ENCODE measurements at regions not wholly inside any gene's neighbourhood (a gene's known extent, or its start where the extent isn't known, plus 50 kb on each side); places are given as distances from the start of the nearest gene placed in this dataset.
"Not testable (repeated sequence)": the region's sequence is repeated elsewhere in the genome, so short reads cannot be mapped to it uniquely, and the experiment has no call there.

DNA sequence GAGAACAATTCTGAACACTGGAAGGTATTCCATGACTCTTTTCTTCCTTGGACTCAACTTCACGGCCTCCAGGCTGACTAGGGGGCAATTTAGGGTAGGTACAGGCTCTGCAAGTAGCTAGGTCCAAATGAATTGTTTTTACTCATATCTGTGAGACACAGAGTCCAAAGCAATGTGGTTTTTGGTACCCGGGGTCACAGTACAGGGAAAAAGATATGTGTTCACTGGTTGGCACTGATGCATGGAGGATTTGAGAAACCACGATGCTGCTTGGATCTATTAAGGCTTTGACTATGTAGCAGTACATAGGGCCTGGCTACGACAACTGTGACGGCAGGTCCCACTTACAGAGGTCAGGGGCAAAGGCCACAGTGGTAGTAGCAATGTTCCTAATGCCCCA, 200.6 kb downstream of the DUSP10 start:
- DNase-seq = no peak

- peak; percentile 32 for DNase-seq
Observed at GRCh38 chr1:221543529-221544120, 198.3 kb downstream of the DUSP10 start.

DNA sequence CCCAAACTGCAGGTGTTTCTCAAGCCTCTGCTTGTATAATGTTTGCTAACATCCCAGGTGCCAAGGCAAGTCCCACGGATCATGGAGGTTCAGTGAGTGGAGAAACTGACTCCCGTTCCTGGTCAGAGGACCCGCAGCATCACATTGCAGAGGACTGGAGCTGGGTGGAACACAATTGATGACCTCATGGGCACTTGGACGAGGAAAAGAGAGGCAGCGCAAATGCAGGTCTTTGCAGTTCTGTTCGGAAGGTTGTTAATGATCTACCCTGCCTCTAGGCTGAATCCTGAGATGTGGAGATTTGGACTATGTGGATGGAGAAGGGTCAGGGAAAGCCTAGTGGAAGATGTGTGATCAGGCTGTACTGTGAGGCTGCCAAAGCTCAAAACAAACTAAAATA, 192.9 kb downstream of the DUSP10 start:
- no peak for DNase-seq

DNA sequence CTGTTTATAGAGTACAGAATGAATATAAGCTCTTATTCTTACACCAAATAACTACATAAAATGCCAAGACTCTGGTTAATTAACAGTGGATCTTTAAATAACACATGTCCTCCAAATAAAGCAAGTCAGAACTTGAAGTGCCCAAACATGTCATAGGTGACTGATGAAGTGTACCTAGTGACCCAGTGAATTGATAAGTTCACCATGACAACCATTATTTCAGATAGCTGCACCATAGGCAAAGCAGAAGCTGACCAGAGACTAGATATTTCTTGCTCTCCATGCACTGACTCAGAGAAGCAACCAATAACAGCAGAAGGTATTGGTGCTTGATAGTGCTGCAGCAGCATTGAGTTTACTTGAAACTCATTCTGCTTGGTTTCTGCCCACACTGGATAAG, 192.1 kb downstream of the DUSP10 start:
- DNase-seq = no peak

DNA sequence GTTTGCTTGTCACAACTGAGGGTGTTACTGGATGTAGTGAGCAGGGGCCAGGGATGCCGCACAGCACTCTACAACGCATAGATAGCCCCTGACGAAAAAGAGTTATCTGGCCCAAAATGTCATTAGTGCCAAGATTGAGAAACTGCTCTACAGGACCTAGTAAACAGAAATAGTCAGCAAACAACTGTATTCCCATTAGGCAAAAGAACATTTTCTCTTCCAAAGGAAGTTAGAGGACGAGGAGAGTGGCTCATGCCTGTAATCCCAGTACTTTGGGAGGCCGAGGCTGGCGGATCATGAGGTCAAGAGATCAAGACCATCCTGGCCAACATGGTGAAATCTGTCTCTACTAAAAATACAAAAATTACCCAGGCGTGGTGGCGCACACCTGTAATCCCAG, 189.1 kb downstream of the DUSP10 start:
- DNase-seq = not testable (repeated sequence)

- DNase-seq = no peak
Observed at GRCh38 chr1:221555689-221556433, 186.0 kb downstream of the DUSP10 start.

DNA sequence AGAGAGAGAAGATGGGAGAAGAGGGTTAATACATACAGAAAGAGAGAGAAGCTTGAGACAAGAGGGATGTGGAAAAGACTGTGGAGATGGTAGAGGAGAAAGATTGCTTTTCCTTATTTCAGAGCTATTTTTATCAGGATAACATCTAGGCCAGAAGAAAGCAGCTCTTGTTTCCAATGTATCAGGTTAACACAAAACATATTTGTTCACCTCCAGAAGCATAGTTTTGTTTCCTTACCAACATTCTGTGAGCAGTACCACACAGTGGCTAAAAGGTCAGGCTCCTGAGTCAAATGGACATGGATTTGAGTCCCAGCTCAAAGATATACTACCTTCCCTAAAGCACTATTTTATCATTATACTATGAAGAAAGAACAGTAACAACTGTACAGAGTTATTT, 185.5 kb downstream of the DUSP10 start:
- no peak for DNase-seq

GRCh38 chr1:221557013-221557412, 184.9 kb downstream of the DUSP10 start:
- DNase-seq = peak; percentile 34

DNA sequence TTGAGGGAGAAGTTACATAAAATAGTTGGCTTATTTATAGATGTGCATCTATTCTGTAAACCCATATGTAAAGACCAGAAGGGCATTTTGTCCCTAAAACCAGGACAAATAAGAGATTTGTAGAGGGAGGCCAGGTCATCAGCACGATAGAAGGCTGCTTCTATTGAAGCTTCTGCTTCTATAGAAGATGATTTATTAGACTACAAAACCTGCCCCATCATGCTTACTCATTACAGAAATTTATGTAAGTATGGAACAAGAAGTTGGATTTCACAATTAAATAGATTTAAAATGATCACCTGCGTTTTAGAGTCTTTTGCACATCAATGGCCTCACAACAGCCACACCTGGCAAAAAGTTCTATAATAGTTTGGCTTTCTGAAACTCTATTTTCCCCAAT, 183.5 kb downstream of the DUSP10 start:
- DNase-seq = no peak

GRCh38 chr1:221559911-221560310, 182.0 kb downstream of the DUSP10 start:
- no peak for DNase-seq

GRCh38 chr1:221562542-221563475, 179.1 kb downstream of the DUSP10 start:
- DNase-seq = no peak

- no peak for DNase-seq
Observed at GRCh38 chr1:221563476-221563921, 178.4 kb downstream of the DUSP10 start.

DNA sequence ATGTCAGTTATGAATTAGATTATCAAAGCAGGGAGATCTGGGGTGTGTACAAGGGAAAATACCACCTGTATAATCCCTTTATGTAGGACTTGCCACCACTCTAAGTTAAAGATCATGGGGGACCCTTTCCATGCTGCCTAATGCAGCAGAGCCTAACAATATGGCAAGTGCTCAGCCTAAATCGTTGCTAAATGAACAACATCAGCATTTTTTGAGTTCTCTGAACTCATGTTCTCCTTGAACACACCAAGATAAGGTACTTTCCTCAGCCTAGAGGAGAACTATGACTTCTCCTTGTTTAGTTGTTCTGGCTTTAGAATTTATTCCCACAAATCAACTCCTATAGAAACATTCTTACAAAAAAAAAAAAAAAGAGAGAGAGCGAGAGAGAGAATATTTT, 177.0 kb downstream of the DUSP10 start:
- no peak for DNase-seq

DNA sequence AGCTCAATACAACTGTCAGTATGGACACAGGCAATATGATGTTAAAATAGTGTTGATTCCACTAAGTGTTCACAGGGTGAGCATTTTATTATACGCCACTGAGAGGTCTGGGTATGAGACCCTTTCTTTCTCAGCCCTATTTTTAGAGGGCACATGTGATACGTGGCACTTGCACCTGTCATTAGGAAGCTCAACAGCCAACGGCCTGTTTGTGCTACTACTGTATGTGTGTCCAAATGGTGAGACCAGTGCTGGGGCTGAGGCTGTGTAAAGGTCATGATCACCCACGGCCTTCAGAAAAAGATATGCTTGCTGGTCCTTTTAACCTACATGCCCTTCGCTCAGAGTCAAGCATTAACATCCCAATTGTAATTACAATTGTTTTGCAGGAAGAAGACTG, 176.2 kb downstream of the DUSP10 start:
- no peak for DNase-seq

GRCh38 chr1:221567859-221568507, 173.9 kb downstream of the DUSP10 start:
- no peak for DNase-seq

DNA sequence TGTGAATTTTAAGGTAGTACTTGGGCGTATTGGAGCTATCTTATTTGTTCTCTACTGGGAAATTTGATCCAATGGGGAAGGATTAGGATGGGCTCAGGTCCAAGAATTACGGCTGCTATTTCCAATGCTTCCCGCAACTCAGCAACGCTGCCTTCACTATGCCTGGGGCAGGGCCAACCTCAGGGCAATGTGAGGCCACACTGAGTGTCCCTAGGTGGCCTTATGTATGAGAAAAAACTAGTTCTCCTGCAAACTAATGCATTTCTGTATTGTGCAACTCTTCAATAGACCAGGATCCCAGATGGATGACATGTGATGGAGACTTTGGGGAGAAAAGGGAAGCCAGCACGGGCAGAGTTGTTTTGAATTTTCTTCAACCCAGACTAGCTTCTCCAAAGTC, 168.1 kb downstream of the DUSP10 start:
- no peak for DNase-seq

DNA sequence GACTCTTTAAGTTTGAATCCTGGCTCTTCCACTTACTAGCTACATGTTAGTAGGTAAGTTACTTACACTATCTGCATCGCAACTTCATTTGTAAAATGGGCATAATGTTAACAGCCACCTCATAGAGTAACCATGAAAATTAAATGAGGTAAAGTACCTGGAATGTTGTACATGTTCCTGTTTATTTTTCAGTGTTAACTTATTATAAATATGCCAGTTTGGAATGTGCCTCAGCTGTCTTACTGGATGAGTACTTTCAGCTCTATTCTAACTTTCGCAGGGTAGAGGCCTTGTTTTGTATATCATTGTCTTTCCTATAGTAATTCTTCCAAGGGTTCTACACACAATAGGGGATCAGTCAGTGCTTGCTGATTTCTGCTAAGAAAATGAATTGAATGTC, 167.4 kb downstream of the DUSP10 start:
- DNase-seq = peak; percentile 18

- peak; percentile 26 for DNase-seq
Observed at GRCh38 chr1:221575605-221576004, 166.3 kb downstream of the DUSP10 start.

GRCh38 chr1:221576268-221576667, 165.6 kb downstream of the DUSP10 start:
- DNase-seq = peak; percentile 60

- DNase-seq = peak; percentile 36
Observed at GRCh38 chr1:221583465-221583864, 158.4 kb downstream of the DUSP10 start.

DNA sequence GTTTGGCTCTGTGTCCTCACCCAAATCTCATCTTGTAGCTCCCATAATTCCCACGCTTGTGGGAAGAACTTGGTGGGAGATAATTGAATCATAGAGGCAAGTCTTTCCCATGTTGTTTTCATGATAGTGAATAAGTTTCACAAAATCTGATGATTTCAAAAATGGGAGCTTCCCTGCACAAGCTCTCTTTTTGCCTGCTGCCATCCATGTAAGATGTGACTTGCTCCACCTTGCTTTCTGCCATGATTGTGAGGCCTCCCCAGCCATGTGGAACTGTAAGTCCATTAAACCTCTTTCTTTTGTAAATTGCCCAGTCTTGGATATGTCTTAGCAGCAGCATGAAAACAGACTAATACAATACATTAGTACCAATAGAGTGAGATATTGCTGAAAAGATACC, 154.9 kb downstream of the DUSP10 start:
- DNase-seq = not testable (repeated sequence)

DNA sequence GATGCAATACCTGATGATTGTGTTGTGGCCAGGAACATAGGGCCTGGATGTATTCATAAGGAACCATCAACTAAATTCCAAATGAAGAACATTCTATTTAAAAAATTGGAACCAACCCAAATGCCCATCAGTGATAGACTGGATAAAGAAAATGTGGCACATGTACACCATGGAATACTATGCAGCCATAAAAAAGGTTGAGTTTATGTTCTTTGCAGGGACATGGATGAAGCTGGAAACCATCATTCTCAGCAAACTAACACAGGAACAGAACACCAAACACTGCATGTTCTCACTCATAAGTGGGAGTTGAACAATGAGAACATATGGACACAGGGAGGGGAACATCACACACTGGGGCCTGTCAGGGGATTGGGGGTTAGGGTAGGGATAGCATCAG, 150.6 kb downstream of the DUSP10 start:
- not testable (repeated sequence) for DNase-seq

- DNase-seq = no peak
Observed at GRCh38 chr1:221594576-221594975, 147.3 kb downstream of the DUSP10 start.

All from fibroblast of upper back skin (primary cell).